ENCODE measurements at regions not wholly inside any gene's neighbourhood (a gene's known extent, or its start where the extent isn't known, plus 50 kb on each side); places are given as distances from the start of the nearest gene placed in this dataset.

DNA sequence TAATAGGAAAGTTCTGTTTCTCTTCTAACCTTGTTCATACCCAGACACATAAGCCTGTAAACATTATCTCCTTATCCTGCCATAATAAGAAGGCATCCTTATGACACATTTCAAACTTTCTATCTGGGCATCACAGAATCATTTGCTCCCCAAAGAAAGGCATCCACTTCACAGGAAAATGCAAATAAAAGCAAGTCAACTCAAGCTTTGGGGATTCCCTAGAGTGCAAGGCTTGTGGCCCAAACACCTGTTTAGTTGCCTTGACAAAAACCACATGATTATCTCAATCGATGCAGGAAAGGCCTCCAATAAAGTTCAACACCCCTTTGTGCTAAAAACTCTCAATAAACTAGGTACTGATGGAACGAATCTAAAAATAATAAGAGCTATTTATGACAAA is 195.7 kb upstream of the GALNT5 start:
- H3K79me2 ChIP-seq (replicated peaks; ENCODE audit: insufficient read depth, low read length) = no peaks in the 10 kb centered on the region
- no peaks in the 10 kb centered on the region for H3K27me3 ChIP-seq (ENCODE audit: insufficient read depth, low read depth, low read length)
- no peaks in the 10 kb centered on the region for H4K20me1 ChIP-seq (ENCODE audit: insufficient read depth)
- no peak overlapping the region for H2AFZ ChIP-seq (ENCODE audit: low read depth, low read length)
- H3K9ac ChIP-seq (ENCODE audit: low read length) = no peak overlapping the region
- TF ChIP-seq, protein P1, sequence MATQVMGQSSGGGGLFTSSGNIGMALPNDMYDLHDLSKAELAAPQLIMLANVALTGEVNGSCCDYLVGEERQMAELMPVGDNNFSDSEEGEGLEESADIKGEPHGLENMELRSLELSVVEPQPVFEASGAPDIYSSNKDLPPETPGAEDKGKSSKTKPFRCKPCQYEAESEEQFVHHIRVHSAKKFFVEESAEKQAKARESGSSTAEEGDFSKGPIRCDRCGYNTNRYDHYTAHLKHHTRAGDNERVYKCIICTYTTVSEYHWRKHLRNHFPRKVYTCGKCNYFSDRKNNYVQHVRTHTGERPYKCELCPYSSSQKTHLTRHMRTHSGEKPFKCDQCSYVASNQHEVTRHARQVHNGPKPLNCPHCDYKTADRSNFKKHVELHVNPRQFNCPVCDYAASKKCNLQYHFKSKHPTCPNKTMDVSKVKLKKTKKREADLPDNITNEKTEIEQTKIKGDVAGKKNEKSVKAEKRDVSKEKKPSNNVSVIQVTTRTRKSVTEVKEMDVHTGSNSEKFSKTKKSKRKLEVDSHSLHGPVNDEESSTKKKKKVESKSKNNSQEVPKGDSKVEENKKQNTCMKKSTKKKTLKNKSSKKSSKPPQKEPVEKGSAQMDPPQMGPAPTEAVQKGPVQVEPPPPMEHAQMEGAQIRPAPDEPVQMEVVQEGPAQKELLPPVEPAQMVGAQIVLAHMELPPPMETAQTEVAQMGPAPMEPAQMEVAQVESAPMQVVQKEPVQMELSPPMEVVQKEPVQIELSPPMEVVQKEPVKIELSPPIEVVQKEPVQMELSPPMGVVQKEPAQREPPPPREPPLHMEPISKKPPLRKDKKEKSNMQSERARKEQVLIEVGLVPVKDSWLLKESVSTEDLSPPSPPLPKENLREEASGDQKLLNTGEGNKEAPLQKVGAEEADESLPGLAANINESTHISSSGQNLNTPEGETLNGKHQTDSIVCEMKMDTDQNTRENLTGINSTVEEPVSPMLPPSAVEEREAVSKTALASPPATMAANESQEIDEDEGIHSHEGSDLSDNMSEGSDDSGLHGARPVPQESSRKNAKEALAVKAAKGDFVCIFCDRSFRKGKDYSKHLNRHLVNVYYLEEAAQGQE (IDR thresholded peaks at IDR 0.05; ENCODE audit: borderline replicate concordance) = no peak
- H3K4me3 ChIP-seq (ENCODE audit: low read length) = no peak overlapping the region
- no peaks in the 10 kb centered on the region for H3K36me3 ChIP-seq (ENCODE audit: insufficient read depth, low read length)
- no peak overlapping the region for H3K27ac ChIP-seq (ENCODE audit: low read length)
- no peaks in the 10 kb centered on the region for H3F3A ChIP-seq (ENCODE audit: insufficient read depth, low read length, poor library complexity, severe bottlenecking)
- no peaks in the 10 kb centered on the region for H3K9me2 ChIP-seq (ENCODE audit: insufficient read depth, low read length)
- no peaks in the 10 kb centered on the region for H3K9me3 ChIP-seq (ENCODE audit: low read length)
- no peak overlapping the region for H3K4me2 ChIP-seq (ENCODE audit: low read length)

DNA sequence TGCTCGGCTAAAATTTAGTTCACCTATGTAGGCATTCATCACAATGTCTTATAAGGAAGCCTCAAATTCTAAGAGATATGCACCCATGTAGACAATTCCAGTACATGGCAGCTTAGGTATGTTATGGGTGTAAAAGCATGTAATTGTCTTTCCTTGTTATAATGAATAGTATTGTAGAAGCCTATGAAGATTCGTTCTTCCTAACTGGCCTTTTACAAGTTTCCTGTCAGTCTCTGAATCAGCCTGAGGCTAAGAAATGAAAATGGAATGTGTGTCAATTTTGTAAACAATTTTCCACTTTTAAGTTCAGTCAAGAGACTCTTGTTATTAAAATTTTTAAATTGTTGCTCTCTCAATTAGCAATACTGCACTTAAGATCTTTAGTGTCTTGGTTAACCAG is 189.9 kb upstream of the GALNT5 start:
- no peaks in the 10 kb centered on the region for H3K9me3 ChIP-seq (ENCODE audit: low read length)
- H3K9me2 ChIP-seq (ENCODE audit: insufficient read depth, low read length) = no peaks in the 10 kb centered on the region
- H2AFZ ChIP-seq (ENCODE audit: low read depth, low read length) = no peak overlapping the region
- no peaks in the 10 kb centered on the region for H4K20me1 ChIP-seq (ENCODE audit: insufficient read depth)
- no peak overlapping the region for H3K9ac ChIP-seq (ENCODE audit: low read length)
- no peak overlapping the region for H3K27ac ChIP-seq (ENCODE audit: low read length)
- H3K36me3 ChIP-seq (ENCODE audit: insufficient read depth, low read length) = no peaks in the 10 kb centered on the region
- H3K27me3 ChIP-seq (ENCODE audit: insufficient read depth, low read depth, low read length) = no peaks in the 10 kb centered on the region
- no peak overlapping the region for H3K4me2 ChIP-seq (ENCODE audit: low read length)
- H3K79me2 ChIP-seq (replicated peaks; ENCODE audit: insufficient read depth, low read length) = no peaks in the 10 kb centered on the region
- TF ChIP-seq EP300 (conservative IDR thresholded peaks at IDR 0.05; ENCODE audit: poor library complexity, severe bottlenecking) = no peak
- no peak for TF ChIP-seq SMC3 (conservative IDR thresholded peaks at IDR 0.05; ENCODE audit: poor library complexity)
- TF ChIP-seq MXI1 (conservative IDR thresholded peaks at IDR 0.05; ENCODE audit: poor library complexity, severe bottlenecking) = no peak
- TF ChIP-seq, protein P2, sequence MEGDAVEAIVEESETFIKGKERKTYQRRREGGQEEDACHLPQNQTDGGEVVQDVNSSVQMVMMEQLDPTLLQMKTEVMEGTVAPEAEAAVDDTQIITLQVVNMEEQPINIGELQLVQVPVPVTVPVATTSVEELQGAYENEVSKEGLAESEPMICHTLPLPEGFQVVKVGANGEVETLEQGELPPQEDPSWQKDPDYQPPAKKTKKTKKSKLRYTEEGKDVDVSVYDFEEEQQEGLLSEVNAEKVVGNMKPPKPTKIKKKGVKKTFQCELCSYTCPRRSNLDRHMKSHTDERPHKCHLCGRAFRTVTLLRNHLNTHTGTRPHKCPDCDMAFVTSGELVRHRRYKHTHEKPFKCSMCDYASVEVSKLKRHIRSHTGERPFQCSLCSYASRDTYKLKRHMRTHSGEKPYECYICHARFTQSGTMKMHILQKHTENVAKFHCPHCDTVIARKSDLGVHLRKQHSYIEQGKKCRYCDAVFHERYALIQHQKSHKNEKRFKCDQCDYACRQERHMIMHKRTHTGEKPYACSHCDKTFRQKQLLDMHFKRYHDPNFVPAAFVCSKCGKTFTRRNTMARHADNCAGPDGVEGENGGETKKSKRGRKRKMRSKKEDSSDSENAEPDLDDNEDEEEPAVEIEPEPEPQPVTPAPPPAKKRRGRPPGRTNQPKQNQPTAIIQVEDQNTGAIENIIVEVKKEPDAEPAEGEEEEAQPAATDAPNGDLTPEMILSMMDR (IDR thresholded peaks at IDR 0.05; ENCODE audit: poor library complexity, severe bottlenecking) = no peak
- TF ChIP-seq RAD21 (conservative IDR thresholded peaks at IDR 0.05) = no peak
- TF ChIP-seq EZH2 (IDR thresholded peaks at IDR 0.05; ENCODE audit: borderline replicate concordance, insufficient read depth, low read length, poor library complexity, severe bottlenecking) = no peak
- H3F3A ChIP-seq (ENCODE audit: insufficient read depth, low read length, poor library complexity, severe bottlenecking) = no peaks in the 10 kb centered on the region
- no peak overlapping the region for H3K4me3 ChIP-seq (ENCODE audit: low read length)

DNA sequence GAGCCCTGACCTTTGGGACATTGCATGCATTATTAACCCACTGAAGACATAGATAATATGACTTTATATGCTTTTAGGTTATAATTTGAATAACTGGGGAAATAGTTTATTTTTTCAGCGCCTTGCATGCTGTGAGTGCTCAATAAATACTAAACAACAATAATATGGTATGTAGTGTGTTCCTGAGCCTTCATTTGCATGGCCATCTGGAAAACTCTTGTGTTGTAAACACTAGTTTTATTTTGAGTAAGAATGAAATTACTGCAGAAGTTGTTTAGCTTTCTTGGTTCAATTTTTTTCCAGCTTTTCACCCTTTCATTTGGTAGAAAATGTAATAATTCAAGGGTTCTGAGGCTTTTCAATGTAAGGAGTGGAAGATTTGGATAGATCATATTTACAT is 189.3 kb upstream of the GALNT5 start:
- H3K4me3 ChIP-seq (ENCODE audit: low read length) = no peak overlapping the region
- H3K79me2 ChIP-seq (replicated peaks; ENCODE audit: insufficient read depth, low read length) = no peaks in the 10 kb centered on the region
- H3K9me3 ChIP-seq (ENCODE audit: low read length) = no peaks in the 10 kb centered on the region
- TF ChIP-seq RAD21 (conservative IDR thresholded peaks at IDR 0.05) (no peak), POLR2AphosphoS5 (IDR thresholded peaks at IDR 0.05) (no peak), EZH2 (IDR thresholded peaks at IDR 0.05; ENCODE audit: borderline replicate concordance, insufficient read depth, low read length, poor library complexity, severe bottlenecking) (no peak)
- TF ChIP-seq, protein P2 (IDR thresholded peaks at IDR 0.05; ENCODE audit: poor library complexity, severe bottlenecking) = no peak
- H3K27ac ChIP-seq (ENCODE audit: low read length) = no peak overlapping the region
- H3K4me2 ChIP-seq (ENCODE audit: low read length) = no peak overlapping the region
- H3F3A ChIP-seq (ENCODE audit: insufficient read depth, low read length, poor library complexity, severe bottlenecking) = no peaks in the 10 kb centered on the region
- no peak overlapping the region for H3K9ac ChIP-seq (ENCODE audit: low read length)
- no peaks in the 10 kb centered on the region for H3K27me3 ChIP-seq (ENCODE audit: insufficient read depth, low read depth, low read length)
- no peaks in the 10 kb centered on the region for H4K20me1 ChIP-seq (ENCODE audit: insufficient read depth)
- H3K9me2 ChIP-seq (ENCODE audit: insufficient read depth, low read length) = no peaks in the 10 kb centered on the region
- no peak overlapping the region for H2AFZ ChIP-seq (ENCODE audit: low read depth, low read length)
- no peaks in the 10 kb centered on the region for H3K36me3 ChIP-seq (ENCODE audit: insufficient read depth, low read length)
